Body of pancreas (tissue), 4 donors: ENCODE measurements at regions not wholly inside any gene's neighbourhood (a gene's known extent, or its start where the extent isn't known, plus 50 kb on each side); places are given as distances from the start of the nearest gene placed in this dataset.
A peak's percentile ranks its signal among the peaks of the same experiment; 100 is the strongest.

Source experiments
- ATAC-seq: fragments of 150-250 bp; one replicate; pipeline ENCODE4 v1.9.1; 2016
- DNase-seq, 4 donors: peaks; one replicate each; pipeline ENCODE4 v3.0.0-alpha.2; 2019
- H3K27ac ChIP-seq, 4 donors: fragments of 200-600 bp; sonication (generic); 1 replicate in 3 of 4; 2 replicates in 1 of 4; pipeline versions ENCODE4 v1.5.1 to v1.6.1; 2016 to 2019; ENCODE audit warnings: mild to moderate bottlenecking in 1 of 4, mixed read lengths in 1 of 4, moderate library complexity in 1 of 4
- H3K27me3 ChIP-seq, 2 donors: fragments of 200-600 bp; sonication (generic); one replicate each; pipeline ENCODE4 v1.6.0; 2016; ENCODE audit warnings: mild to moderate bottlenecking in 1 of 2
- H3K36me3 ChIP-seq, 2 donors: fragments of 200-600 bp; sonication (generic); replicated peaks in 1 of 2; 2 replicates each; pipeline ENCODE4 v1.5.1; 2016; ENCODE audit warnings: low read depth in 2 of 2; ENCODE audit not compliant: insufficient read depth in 1 of 2
- H3K4me1 ChIP-seq: fragments of 200-600 bp; sonication (generic); one replicate; pipeline ENCODE4 v1.6.0; 2016
- H3K4me3 ChIP-seq, 2 donors: fragments of 200-600 bp; sonication (generic); 1 replicate in 1 of 2; 2 replicates in 1 of 2; pipeline ENCODE4 v1.5.1; 2016 to 2019
- H3K9me3 ChIP-seq, 3 donors: fragments of 200-600 bp; sonication (generic); 1 replicate in 2 of 3; 2 replicates in 1 of 3; pipeline ENCODE4 v1.5.1; 2016
- CTCF ChIP-seq, 7 experiments: fragments of 450-650 bp in 4 of 7; fragments of 200-600 bp in 3 of 7; sonication (generic) in 3 of 7; IDR thresholded peaks; one replicate each; pipeline ENCODE4 v1.5.1; 2016 to 2019; ENCODE audit warnings: antibody characterized with exemption in 7 of 7
- POLR2A ChIP-seq, 3 donors: fragments of 450-650 bp; IDR thresholded peaks; one replicate each; pipeline ENCODE4 v1.6.1; 2016; ENCODE audit warnings: antibody characterized with exemption in 3 of 3, mild to moderate bottlenecking in 2 of 3
- WGBS, 2 donors: methylation state at CpG; one replicate each; pipeline ENCODE4 v1.1.5; 2017; 5-methylcytosine and 5-hydroxymethylcytosine counted together
- intact Hi-C: fragments of 100-400 bp; cut with DNase I; formaldehyde crosslinking; loops from one replicate; pipeline ENCODE4 v1.15.1; 2023

- no peak for TF ChIP-seq POLR2A (IDR thresholded peaks at IDR 0.05)
- TF ChIP-seq CTCF (IDR thresholded peaks at IDR 0.05): no peak
- DNase-seq: peak in 1 of 4 donors; percentile 3
- Histone ChIP-seq H3K4me3 (no peak overlapping the region), H3K9me3 (no peaks in the 10 kb centered on the region), H3K27me3 (no peaks in the 10 kb centered on the region), H3K36me3 (no peaks in the 10 kb centered on the region), H3K4me1 (peaks cover 9% of the 10 kb centered on the region), H3K27ac (no peak overlapping the region)
- ATAC-seq: no peak
- intact Hi-C loops: loop anchor here (10.0 kb wide), 1 partner anchor 1227 kb away; no protein-coding TSS in a partner anchor
- WGBS, 2 donors: 10 to 15% methylated on average over 3 of the region's 3 CpGs
Measured at GRCh38 chr12:98371419-98371818, 144.0 kb upstream of the TMPO start.

GRCh38 chr12:98372340-98373024 is 142.9 kb upstream of the TMPO start:
- no peaks in the 10 kb centered on the region for H3K36me3 ChIP-seq
- no peaks in the 10 kb centered on the region for H3K27me3 ChIP-seq
- no peak for TF ChIP-seq POLR2A (IDR thresholded peaks at IDR 0.05)
- TF ChIP-seq CTCF (IDR thresholded peaks at IDR 0.05): no peak
- no peaks in the 10 kb centered on the region for H3K9me3 ChIP-seq
- WGBS, 2 donors: 44 to 47% methylated on average over 5 of the region's 5 CpGs
- peaks cover 9% of the 10 kb centered on the region for H3K4me1 ChIP-seq
- intact Hi-C loops: loop anchor here (10.0 kb wide), 1 partner anchor 1228 kb away; no protein-coding TSS in a partner anchor
- ATAC-seq: no peak
- H3K27ac ChIP-seq: no peak overlapping the region
- no peak for DNase-seq
- no peak overlapping the region for H3K4me3 ChIP-seq

- Histone ChIP-seq H3K4me1 (peaks cover 9% of the 10 kb centered on the region), H3K36me3 (no peaks in the 10 kb centered on the region), H3K4me3 (no peak overlapping the region), H3K27me3 (no peaks in the 10 kb centered on the region), H3K9me3 (no peaks in the 10 kb centered on the region), H3K27ac (no peak overlapping the region)
- TF ChIP-seq CTCF (IDR thresholded peaks at IDR 0.05) (peak; percentile 13 to 66 (median 58)), POLR2A (IDR thresholded peaks at IDR 0.05) (no peak)
- intact Hi-C loops: loop anchor here (10.0 kb wide), 1 partner anchor 1228 kb away; no protein-coding TSS in a partner anchor
- ATAC-seq (no peak), DNase-seq (peak in 1 of 4 donors; percentile 3)
- WGBS, 2 donors: 39 to 51% methylated on average over 2 of the region's 2 CpGs
Measured at GRCh38 chr12:98373025-98373554, 142.3 kb upstream of the TMPO start.

- Histone ChIP-seq H3K4me1 (peaks cover 9% of the 10 kb centered on the region), H3K4me3 (no peak overlapping the region), H3K27me3 (no peaks in the 10 kb centered on the region), H3K27ac (no peak overlapping the region), H3K9me3 (no peaks in the 10 kb centered on the region), H3K36me3 (no peaks in the 10 kb centered on the region)
- DNase-seq (no peak), ATAC-seq (no peak)
- TF ChIP-seq CTCF (IDR thresholded peaks at IDR 0.05) (no peak), POLR2A (IDR thresholded peaks at IDR 0.05) (no peak)
- 63 to 78% methylated on average over 1 of the region's 1 CpG for WGBS, 2 donors
- intact Hi-C loops: loop anchor here (10.0 kb wide), 1 partner anchor 1229 kb away; no protein-coding TSS in a partner anchor
Measured at GRCh38 chr12:98374007-98374406, 141.4 kb upstream of the TMPO start.
